Left renal pelvis (tissue), 4 donors: ENCODE measurements at regions not wholly inside any gene's neighbourhood (a gene's known extent, or its start where the extent isn't known, plus 50 kb on each side); places are given as distances from the start of the nearest gene placed in this dataset.
"Not testable (repeated sequence)": the region's sequence is repeated elsewhere in the genome, so short reads cannot be mapped to it uniquely, and the experiment has no call there.

Experiments
- DNase-seq, 4 donors: peaks; one replicate each; pipeline ENCODE4 v3.0.0-alpha.2; 2013; ENCODE audit warnings: low read depth in 4 of 4, low spot score in 3 of 4

DNA sequence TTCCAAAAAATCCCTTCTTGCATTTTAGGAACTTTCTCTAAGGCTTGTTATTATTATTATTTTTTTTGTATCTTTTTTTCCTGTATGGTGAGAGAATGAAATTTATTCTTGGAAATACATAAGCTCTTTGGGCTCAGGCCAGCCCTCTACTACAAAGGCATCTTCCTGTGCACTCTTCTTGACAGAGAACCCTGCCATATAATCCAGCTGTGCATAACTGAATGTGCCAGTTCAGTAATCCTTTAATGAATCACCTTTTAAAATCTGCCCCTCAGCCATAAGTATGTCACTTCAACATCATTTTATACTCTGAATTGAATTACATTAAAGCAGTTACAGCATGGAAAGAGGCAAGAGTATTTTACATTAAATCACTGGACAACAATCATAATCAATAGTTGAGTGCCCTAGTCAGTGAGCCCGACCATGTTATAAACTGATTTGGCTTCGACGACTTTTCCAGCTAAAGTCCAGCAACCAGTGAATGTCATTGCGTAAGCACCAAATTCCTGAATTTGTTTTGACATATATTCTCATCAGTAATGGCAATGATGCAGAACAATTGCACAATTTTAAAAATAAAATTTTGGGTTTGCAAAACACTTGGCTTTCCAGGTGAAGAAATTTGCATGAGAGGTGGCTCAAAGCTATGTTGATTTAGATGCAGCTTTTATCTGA, 59.2 kb upstream of the KCNK2 start:
- no peak for DNase-seq

- DNase-seq: no peak
Observed at GRCh38 chr1:215028954-215029353, 53.6 kb upstream of the KCNK2 start.

DNA sequence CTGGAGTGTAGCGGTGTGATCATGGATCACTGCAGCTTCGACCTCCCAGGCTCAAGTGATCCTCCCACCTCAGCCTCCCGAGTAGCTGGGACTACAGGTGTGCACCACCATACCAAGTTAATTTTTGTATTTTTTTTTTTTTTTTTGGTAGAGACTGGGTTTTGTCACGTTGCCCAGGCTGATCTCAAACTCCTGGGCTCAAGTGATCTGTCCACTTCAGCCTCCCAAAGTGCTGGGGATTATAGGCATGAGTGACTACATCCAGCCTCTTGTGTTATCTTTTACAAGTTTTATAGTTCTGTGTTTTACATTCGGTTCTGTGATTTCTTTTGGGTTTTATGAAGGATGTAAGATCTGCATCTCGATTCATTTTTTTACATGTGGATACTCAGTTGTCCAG, 52.0 kb upstream of the KCNK2 start:
- DNase-seq: not testable (repeated sequence)

DNA sequence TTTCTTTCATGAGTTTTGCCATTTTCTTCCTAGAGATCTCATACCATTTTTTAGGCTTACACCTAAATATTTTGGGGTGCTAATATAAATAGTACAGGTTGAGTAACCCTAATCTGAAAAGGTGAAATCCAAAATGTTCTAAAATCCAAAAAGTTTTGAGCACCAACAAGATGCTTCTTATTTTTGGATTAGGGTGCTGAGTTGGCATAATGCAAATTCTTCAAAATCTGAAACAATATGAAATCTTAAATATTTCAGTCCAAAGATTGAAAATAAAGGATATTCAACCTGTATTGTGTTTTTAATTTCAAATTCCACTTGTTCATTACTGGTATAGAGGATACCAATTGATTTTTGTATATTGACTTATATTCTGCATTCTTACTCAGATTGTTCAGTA, 51.1 kb upstream of the KCNK2 start:
- DNase-seq: no peak
